Skin epidermis (tissue), 12 donors: ENCODE measurements at regions not wholly inside any gene's neighbourhood (a gene's known extent, or its start where the extent isn't known, plus 50 kb on each side); places are given as distances from the start of the nearest gene placed in this dataset.
A peak's percentile ranks its signal among the peaks of the same experiment; 100 is the strongest.

Experiments
- H3K27ac ChIP-seq, 21 experiments: fragments of 200-600 bp; sonication (generic) in 11 of 21; one replicate each; pipeline ENCODE4 v1.5.0; 2020; ENCODE audit warnings: mild to moderate bottlenecking in 3 of 21, inconsistent platforms in 2 of 21, moderate library complexity in 2 of 21
- H3K4me3 ChIP-seq, 7 experiments: fragments of 200-600 bp; sonication (generic) in 2 of 7; one replicate each; pipeline ENCODE4 v1.5.0; 2020; ENCODE audit warnings: inconsistent platforms in 2 of 7, mild to moderate bottlenecking in 2 of 7, moderate library complexity in 1 of 7

DNA sequence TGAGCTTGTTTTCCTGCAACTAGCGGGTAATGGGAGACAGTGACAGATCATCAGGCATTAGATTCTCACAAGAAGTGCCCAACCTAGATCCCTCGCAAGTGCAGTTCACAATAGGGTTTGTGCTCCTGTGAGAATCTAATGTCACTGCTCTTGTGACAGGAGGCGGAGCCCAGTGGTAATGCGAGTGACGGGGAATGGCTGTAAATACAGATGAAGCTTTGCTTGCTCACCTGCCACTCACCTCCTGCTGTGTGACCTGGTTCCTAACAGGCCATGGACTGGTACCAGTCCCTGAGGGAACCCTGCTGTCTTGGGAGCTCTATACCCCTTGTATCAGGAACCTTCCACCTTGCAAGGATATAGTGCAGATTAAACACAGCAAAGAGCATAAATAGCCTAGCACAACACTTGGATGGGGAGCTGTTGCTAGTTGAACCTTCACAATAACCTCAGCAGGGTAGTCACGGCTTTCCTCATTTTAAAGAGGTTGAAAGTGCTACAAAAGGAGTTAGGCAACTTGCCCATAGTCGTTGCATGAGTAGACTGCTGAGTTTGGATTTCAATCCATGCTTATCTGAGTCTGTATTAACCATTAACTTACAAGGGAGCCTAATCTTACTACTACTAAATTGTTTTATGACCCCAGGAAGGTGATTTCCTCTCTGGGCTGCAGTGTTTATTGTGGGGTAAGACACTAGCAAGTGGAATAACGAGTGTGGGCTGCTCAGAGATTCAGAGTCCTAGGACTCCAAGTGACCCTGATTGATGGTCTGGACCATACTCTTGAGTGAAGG, 156.6 kb upstream of the ZFHX3 start:
- Histone ChIP-seq H3K27ac (no peak overlapping the region), H3K4me3 (no peak overlapping the region)

DNA sequence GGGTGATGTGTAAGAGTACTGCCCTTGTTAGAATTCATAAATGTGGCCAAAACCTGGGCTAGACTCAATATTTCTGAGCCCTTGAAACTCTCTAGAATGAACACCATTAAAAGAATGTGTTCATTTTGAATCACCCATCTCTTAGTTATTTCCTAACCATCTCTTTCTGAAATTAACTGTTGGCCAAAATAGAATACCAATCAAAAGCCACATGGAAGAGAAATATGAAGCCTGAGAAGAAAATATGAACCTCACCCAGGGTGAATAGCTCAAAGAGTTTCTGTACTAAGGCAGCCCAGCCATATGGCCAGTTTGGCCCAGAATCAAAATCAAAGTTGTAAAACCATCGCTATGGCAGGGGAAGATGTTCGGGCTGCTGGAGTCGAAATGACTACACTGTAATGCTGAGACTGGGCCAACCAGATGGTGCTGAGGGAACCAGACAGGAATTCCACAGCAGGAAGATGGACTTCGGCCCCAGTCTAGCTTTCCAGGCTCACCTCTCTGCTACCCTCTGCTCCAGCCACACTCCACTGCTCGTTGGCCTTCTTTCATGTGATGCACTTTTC, 154.3 kb upstream of the ZFHX3 start:
- H3K4me3 ChIP-seq = no peak overlapping the region
- no peak overlapping the region for H3K27ac ChIP-seq

DNA sequence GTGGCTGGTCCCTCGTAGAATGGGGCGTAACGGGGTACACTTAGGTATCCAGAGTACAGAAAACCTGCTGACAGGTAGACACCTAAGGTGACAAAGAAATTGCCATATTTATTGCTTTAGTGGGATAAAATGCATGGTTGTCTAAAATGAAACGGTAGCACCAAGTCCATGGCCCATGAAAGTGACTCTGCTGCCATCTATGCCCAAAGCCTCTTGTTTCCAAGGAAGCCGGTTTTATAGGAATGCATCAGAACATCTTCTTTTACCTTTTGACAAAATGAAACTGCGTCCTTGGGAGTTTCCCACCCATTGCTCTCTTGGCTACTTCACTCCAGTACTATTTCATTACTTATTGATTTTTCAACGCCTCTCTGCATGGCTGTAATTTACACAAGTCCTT, 151.3 kb upstream of the ZFHX3 start:
- Histone ChIP-seq H3K4me3 (no peak overlapping the region), H3K27ac (no peak overlapping the region)

DNA sequence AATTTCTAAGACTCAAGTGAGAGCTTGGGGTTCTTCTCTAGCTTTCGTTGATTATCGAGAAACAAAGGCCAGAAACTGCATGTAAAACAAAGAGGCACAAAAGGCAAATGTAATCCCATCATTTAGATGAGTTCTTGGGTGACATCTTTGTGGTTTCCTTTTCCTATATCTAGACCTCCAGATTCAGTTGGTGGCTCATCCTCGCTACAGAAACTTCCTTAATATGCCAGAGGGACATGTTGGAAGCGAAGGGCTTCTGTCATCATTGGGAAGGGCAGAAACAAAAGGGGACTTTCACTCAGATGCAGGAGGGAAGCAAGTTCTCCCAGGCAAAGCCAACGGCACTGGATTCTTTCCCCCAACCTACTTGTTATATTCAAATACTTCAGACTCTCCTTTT, 150.6 kb upstream of the ZFHX3 start:
- Histone ChIP-seq H3K4me3 (no peak overlapping the region), H3K27ac (no peak overlapping the region)

DNA sequence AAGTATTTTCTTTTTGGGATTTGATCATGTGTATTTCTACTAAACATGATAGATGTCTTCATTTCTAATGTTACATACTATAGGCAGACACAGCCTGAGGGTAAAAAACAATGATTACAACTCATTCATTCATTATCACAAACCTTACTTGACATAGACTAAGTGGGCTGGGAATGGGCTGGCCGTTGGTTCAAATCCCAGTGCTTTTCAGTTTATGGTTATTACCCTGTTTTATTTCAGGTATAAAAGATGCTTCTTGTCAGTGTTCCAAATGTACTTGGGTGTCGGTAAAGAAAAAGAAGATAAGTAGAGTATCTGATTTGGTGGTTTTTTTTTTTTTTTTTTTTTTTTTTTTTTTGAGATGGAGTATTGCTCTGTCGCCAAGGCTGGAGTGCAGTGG, 149.7 kb upstream of the ZFHX3 start:
- Histone ChIP-seq H3K4me3 (no peak overlapping the region), H3K27ac (no peak overlapping the region)

DNA sequence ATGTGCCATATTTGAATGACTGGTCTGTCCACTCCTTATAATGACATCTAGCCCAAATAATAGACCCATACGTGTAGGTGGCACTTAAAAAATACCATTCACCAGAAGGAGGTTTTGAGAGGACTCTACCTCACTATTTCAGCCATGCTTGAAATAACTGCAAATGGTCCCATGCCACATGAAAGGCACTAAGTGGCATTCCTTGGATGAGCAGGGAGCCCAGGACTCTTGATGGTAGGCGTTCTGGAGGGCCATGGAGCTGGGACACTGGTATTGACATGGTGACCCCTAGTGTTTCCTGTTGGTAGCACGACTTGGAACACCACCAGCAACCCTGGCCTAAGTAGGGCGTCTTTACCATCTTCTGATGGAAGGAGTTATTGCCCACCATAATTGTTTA, 148.7 kb upstream of the ZFHX3 start:
- Histone ChIP-seq H3K4me3 (no peak overlapping the region), H3K27ac (no peak overlapping the region)

DNA sequence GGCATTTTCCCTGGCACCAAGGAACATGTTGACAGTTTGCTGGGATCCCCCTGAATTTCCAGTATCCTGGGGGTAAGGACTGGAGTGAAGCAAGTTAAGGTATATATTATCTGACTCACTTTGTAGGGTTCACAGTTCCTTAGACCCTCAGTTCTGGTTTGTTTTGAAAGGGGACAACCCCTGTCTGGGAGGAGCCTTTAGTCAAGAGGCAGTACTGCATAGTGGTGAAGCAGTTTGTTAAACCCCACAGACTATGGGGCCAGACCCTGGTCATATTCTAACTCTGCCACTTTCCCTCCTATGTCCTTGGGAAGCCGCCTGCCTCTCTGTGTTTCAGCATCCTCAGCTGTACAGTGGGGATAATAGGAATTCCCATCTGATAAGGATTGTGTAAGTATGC, 145.5 kb upstream of the ZFHX3 start:
- Histone ChIP-seq H3K27ac (no peak overlapping the region), H3K4me3 (no peak overlapping the region)

DNA sequence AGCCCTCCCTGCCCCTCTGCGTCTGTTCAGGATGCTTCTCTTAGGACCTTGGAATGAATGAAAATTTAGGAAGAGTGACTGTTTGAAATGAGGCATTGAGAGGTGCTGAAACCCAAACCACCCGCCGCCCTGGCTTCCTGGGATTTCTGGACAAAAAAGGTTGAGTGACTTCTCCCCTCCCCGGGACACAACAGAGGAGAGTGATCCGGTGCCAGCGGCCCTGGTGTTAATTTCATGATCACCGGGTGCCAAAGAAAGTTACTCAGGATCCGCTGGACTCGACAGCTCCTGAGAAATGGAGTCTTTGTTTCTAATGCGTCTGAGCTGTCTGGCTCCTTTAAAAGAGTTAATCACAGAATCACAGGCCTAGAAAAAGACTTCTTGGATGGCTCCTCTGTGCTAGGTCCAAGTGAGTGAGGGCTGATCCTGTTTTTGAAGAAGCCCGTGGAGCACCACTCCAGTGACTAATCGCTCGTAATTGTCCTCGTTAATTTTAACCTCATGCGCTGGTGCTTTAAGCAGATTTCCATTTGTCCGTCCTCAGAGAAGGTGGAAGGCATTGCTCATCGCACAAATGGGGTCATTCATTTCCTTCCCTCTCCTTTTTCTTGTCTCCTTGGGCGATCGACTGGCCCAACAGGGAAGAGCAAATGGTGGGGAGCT, 144.4 kb upstream of the ZFHX3 start:
- H3K27ac ChIP-seq = peak overlapping the region in 2 of 21 experiments; percentile 39 to 61

DNA sequence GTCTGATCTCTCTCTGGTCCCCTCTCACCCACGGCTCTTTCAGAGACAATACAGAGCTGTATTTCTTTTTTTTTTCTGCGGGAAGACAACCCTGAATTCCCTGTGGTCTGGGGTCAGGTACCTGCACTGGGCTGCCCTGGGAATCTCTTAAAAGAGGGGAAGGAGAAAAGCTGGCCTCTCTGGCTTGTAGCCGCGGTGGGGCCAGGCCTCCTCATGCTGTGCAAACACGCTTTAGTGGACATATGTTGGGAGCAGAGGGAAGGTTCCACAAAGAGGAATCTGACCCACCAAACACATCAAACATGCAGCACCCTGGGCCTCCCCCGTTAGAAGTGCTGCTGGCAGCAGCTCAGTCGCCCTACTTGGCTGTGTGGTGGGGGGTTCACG, 143.7 kb upstream of the ZFHX3 start:
- Histone ChIP-seq H3K4me3 (no peak overlapping the region), H3K27ac (peak overlapping the region in 1 of 21 experiments; percentile 61)

More for the DNA sequence above, 144.4 kb upstream of the ZFHX3 start:
- no peak overlapping the region for H3K4me3 ChIP-seq

DNA sequence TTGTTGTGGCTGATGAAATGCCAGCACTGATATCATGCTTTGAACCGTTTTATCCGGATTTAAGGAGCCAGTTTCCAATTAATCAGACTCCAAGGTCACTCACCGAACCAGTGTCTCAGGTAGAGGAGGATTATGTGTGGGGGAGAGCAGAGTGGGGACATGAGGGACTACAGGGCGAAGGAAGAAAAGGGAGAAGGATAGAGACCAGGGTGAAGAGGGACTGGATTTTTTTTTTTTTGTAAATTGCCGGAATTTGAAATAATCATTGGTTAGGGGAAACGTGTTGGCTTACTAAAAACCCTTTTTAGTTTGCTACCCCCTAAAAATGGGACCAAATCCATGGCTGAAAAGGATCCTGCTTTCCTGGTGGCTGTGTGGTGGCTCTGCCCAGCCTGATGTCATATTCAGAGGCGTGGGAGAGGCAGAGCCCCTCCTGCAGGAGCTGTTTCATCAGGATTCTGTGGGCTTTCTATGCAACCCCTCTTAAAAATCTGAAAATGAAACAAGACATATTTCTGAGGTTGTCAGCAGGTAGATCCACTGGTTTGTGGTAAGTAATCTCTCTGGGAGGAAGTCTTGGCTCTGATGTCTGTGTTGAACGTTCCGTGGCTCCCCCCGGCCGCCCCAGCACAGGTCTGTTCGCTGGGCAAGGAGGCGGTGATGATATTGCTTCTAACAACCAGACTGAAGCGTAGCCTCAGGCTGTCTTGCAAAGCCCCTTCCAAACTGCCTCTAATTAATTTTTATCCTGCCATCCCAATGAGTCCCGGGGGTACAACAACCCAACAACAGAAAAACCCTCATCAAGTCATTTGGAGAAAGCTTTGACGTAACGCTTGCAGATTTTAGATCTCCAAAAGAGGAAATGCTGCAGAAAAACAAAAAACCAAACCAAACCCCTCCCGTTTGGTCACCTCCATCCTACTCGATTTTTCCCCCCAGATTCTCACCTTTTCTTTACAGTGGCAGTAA, 143.0 kb upstream of the ZFHX3 start:
- Histone ChIP-seq H3K4me3 (no peak overlapping the region), H3K27ac (no peak overlapping the region)

DNA sequence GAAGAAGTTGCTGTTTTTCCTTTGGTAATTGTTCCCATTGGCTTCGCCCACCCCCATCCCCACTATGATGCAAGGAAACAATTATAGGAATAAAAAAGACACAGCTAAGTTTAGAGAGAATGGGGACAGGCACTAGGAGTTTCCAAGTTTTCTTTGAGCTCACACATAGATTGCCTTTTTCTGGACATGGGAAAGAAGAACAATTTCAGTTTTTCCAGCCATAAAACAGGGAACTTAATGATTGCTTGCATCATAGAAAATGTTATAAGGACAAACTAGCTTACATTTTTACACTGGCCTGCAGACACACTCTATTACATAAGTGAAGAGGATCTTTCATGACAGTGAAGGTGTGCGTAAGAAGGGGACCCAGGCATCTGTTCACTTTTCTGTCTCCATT, 142.3 kb upstream of the ZFHX3 start:
- H3K27ac ChIP-seq = no peak overlapping the region
- no peak overlapping the region for H3K4me3 ChIP-seq

DNA sequence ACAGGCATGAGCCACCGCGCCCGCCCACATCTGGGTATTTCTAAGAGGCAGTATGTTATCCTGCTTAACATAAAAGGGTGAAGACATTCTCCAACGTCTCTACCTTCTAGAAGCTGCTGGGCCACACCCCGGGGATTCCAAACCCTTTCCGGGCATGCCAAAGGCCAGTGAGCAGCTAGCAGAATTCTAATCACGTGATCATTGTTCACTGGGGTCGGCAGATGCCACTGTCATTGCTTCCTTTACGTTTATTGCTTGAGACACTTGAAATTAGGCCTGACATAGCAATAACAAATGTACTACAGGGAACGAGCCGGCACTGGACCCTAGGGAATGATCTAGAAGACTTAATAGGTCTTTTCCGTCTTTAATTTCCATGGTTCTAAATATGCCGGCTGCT, 141.2 kb upstream of the ZFHX3 start:
- H3K27ac ChIP-seq = no peak overlapping the region
- no peak overlapping the region for H3K4me3 ChIP-seq

DNA sequence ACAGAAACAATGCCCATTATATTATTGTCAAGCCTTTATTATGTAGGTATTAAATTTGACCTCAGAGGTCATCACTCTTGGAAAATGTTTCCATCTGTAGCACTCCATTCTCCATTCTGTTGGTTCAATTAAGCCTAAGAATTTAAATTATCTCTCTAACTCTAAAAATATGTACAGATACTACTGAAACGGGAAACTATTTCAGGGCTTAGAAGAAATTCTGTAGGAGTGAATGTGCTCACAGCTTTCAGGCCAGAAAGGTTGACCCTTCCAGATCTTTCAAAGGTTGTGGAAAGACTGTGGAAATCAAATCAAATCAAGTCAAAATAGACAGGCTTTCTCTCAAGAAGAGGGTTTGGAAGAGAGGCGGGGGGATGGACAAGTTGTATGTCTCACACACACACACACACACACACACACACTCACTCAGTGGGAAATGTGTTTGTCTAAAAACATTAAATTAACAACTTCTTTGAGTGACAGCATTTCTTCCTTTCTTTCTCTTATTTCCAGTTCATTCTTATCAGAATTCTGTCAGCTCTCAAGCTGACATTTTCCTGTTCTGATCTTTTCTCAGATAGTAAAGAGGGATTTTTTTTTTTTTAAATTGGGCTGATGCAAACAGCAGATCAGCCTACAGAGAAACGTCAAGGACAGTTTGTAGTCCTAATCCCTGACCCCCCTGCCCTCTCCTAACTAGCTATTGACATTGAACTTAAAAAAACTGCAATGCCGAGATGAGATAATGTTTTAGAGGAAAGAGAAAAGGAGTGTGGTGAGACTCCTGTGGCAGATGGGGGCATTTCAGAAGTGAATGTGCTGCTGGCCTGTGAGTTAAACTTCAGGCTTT, 139.0 kb upstream of the ZFHX3 start:
- H3K4me3 ChIP-seq = no peak overlapping the region
- H3K27ac ChIP-seq = no peak overlapping the region

DNA sequence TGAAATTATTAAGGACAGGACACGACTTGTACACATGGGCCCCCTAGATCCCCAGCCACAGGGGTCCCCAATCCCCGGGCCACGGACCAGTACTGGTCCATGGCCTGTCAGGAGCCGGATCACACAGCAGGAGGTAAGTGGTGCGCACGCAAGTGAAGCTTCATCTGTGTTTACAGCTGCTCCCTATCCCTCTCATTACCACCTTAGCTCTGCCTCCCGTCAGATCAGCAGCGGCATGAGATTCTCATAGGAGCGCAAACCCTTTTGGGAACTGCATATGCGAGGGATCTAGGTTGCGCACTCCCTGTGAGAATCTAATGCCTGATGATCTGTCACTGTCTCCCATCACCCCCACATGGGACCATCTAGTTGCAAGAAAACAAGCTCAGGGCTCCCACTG, 137.8 kb upstream of the ZFHX3 start:
- Histone ChIP-seq H3K4me3 (no peak overlapping the region), H3K27ac (no peak overlapping the region)

DNA sequence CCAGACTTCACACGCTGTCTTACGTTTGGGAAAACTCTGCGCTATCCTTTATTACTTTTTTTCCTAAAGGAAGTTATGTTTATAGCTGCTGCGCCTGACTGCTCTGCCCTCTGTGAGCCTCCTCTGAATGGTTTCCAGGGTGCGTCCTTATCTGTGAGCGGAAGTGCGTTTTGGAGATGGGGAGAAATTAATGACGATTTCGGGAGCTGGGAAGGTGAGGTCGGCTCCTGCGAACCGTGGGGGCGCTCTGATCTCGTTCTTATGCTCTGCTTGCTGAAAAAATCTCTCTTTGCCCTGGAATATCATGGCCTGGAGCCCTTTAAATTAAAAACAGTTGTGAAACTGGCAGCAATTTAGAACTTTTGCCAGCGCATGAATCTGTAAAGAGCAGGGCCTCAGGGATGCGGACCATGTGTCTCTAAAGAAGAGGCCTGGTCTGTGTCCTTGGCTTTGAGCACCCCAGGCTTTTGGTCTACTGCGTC, 135.7 kb upstream of the ZFHX3 start:
- no peak overlapping the region for H3K27ac ChIP-seq

DNA sequence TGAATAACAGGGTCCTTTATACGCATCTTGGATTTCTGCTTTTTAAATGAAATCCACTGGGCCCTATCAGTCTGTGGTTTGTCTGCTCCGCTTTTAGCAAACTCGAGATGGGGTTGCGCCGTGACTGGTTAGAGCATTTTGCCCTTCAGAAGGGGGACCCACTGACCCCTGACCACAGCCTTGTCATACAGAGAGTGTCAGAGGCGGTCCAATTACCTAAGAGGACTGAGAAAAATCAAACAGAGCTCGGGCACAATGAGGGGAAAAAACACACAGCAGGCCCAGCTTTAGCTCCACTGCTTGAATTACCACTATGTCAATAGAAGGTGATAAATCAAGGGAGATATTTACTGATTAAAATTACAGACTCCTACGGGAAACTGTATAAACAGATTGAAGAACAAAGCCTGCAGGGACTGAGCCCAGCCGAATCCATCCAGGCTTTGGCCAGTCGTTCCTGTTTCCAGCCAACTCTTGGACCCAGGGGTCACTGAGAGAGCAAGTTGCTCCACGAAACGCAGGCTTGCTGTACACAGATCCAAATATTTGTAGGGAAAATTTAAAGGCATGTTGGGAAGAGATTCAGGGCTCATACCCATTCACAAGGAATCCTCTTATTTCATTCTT, 131.9 kb upstream of the ZFHX3 start:
- Histone ChIP-seq H3K4me3 (no peak overlapping the region), H3K27ac (no peak overlapping the region)

More for the DNA sequence above, 135.7 kb upstream of the ZFHX3 start:
- H3K4me3 ChIP-seq = no peak overlapping the region

DNA sequence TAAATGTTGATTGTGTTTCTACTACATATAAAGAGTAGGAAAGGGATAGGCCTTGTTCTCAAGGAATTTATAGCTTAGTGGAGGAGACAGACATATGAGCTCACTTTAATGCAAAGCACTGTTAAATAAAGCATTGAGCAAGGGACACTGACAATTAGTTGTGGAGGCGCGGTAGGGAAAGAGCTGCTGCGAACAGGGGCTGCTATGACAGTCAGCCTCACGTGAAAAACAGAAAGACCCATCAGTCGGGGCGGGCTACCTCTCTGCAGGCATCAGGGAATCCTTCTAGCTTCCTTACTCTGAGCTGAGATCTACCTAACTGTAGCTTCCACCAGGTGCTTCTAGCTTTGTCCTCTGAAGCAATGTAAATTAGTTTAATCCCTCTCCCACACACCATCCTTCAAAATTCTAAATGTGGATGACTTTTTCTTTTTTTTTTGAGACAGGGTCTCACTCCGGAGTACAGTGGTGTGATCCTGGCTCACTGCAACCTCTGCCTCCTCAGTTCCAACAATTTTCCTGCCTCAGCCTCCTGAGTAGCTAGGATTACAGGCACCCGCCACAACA, 129.9 kb upstream of the ZFHX3 start:
- Histone ChIP-seq H3K27ac (no peak overlapping the region), H3K4me3 (no peak overlapping the region)

DNA sequence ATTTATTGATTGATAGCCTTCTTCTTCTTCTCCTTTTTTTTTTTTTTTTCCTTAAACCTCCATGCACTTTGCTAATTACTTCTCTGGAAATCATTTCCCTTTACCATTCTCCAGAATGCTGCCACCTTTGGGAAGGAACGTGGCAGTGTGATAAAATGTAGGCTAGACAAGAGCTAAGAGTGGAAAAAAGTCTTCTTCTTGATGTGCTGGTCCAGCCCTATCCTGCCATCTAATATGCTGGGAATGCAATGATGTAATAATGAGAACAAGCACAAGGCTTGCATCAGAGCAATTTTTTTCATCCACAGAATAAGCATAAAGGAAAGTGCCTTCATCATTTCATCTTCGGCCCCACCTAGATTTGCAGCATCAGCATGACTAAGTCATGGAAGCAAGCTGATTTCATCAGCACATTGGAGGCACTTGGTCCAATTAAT, 128.7 kb upstream of the ZFHX3 start:
- H3K27ac ChIP-seq = no peak overlapping the region
- H3K4me3 ChIP-seq = no peak overlapping the region
